Activated naive CD4-positive, alpha-beta T cell (primary cell): ENCODE measurements at regions not wholly inside any gene's neighbourhood (a gene's known extent, or its start where the extent isn't known, plus 50 kb on each side); places are given as distances from the start of the nearest gene placed in this dataset.

Experiments used
- DNase-seq, 4 experiments: peaks; one replicate each; lab custom pipeline; 2025; lab: John Stamatoyannopoulos, UW

- DNase-seq = no peak
These were observed 256.3 kb upstream of the RGS6 start for GRCh38 chr14:71675900-71676287.

DNA sequence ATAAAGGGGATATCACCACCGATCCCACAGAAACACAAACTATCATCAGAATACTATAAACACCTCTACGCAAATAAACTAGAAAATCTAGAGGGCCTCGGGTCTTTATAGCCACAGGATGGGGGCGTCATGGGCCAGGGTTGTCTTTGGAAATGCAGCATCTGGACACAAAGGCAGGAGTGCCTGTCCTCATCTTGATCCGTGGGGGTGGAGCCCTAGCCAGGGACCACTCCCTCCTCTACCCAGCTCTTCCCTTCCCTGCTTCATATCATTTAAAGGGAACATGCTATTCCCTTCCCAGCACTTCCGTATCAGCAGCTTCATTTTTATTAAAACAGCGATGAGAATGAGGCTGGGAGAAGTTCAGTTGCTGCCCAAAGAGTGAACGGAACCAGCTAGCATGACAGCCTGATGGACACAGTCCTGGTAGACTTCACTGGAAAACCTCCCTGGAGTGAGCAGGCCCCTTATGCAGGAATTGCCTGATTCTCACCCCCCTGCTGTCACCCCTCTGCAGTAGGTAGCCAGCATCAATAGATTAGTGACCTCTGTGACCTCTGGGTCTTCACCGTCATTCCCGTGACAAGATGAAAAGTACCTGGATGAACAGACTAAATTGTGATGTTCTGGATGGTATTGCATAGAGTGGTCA, 251.4 kb upstream of the RGS6 start:
- DNase-seq = no peak

DNA sequence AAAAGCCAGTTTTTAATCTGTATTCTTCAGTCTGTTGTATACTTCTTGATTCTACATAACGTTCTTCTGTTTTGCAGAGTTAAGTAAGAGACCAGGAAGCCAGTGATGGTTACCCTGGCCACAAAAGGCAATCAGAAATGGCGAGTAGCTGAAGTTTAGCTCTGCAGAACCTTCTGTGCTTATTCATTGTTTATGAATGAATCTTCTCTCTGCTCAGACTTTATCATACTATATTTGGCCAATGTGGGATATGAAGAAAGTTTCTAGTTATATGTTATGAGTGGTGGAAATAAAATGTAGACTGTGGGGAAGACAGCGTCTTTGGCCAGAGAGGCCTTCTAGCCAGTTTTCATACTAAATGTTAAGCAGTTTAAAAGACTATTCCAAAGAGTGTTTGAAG, 249.9 kb upstream of the RGS6 start:
- no peak for DNase-seq

DNA sequence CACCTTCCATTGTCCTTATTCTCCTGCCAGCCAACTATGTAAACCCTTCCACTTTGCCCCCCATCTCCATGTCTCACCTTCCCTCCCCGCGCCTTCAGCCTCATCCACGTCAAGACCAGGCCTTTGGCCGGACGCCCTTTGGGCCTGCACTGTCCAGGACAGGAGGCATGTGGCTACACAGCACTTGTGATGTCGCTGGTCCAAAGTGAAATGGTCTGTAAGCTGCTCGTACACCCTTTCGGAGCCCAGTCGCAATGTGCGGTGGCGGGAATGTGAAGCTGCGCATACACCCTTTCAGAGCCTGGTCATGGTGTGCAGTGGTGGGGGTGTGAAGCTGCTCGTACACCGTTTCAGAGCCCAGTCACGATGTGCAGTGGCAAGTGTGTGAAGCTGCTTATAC, 247.9 kb upstream of the RGS6 start:
- no peak for DNase-seq

DNA sequence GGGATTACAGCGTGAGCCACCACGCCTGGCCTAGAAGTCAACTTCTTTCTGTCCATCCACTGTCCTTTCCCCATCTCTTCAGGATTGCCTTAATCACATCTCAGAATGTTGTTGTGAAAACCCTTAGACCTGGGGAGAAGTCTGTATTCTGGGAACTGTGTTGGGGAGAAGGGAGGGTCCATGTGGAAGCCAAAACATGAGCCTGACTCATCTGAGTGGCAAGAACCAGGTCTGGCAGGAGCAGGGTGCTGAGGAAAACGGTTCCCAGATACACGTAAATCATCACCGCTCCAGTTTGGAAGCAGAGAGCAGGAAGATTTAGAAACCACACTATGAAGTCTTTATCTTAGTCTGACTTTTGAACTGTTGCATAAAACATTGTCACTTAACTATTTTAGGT, 245.6 kb upstream of the RGS6 start:
- no peak for DNase-seq

GRCh38 chr14:71687166-71687831, 244.9 kb upstream of the RGS6 start:
- no peak for DNase-seq

DNA sequence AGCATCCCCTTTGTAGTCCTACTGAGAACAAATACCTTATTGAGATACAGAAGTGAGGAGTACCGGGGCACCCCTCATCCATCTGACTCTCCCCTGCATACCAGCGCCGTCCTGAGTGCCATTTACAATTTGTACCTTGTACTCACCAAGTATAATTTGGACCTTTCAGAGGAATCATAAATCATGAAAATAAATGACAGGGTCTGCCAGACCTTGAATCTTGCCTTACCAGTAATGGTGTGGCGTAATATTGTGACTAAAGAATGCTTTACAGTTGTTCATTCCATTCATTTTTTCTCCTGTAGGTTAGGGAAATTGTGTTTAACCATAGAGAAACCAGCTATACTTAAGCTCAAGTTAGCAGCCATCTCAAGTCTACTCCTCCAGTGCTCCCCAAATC, 243.7 kb upstream of the RGS6 start:
- DNase-seq = no peak

DNA sequence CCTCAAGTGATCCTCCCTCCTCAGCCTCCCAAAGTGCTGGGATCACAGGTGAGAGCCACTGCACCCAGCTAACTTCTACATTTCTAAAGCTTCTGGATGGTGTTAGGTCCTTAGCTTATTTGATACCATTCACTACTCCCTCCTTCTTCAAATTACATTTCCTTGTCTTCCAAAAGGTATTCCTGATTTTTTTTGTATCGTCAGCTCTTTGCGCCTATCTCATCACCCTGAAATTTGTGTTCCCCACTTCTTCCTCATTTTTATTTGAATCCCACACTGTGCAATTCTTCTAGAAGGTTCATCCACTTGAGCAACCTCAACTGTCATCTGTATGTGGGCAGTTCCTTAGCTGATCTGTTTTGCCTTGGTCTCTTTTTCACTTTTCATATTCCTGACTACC, 241.8 kb upstream of the RGS6 start:
- DNase-seq = no peak

DNA sequence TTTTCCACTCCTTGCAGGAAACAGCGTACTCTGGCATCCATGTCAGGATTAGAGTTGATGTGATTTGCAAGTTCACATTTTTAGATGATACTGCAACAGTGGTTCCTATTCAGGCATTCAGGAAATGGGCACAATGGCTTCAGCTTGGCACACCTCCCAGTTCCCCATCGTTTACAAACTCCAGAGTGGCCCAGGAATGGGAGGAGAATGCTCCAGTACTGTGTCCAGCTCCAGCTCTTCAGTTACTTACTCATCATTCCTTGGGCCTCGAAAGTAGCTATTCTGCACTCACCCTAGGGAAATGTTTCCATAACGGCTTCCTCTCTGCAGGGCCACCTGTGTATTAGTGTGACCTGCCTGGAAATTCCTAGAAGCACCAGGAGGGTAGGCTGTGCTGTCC, 239.7 kb upstream of the RGS6 start:
- DNase-seq = no peak

GRCh38 chr14:71693381-71693780, 238.8 kb upstream of the RGS6 start:
- DNase-seq = no peak

- DNase-seq = no peak
These were observed 237.4 kb upstream of the RGS6 start for GRCh38 chr14:71694591-71695530.

GRCh38 chr14:71695611-71696350, 236.4 kb upstream of the RGS6 start:
- no peak for DNase-seq

DNA sequence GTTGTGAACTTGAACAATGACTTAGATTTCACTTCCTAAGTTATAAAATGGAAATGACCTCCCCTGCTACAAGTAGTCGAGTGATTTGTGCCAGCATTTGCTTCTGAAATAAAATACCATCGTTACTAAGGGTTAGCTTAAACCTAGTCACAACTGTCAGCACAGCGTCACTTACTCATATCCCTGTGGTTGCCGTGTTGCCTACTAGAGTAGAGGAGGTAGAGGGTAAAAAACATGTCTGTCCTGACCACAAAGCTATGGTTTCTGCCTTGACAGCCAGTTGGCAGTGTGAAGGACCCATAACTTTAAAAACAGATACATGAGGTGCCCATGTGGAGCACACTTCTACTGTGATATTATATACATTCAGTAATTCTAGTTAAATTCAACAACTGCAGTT, 234.2 kb upstream of the RGS6 start:
- no peak for DNase-seq

- DNase-seq = no peak
These were observed 233.6 kb upstream of the RGS6 start for GRCh38 chr14:71698673-71699072.

DNA sequence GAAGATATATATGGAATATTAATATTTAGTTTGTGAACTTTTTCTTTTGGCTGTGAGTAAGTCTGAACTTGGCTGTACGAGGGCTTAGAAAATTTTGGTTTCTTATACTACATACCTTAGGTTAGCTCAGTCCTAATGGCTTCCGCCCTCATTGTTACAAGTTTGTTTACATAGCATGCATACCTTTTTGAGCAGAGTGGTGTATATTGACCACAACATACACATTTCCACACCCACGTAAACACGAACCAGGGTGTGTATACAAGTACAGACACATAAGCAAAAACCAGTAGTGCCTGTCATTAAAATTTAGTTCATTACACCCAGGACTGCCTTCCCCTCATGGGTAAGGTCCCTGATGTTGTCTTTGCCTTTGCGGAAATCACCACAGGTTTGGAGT, 230.2 kb upstream of the RGS6 start:
- DNase-seq = no peak

DNA sequence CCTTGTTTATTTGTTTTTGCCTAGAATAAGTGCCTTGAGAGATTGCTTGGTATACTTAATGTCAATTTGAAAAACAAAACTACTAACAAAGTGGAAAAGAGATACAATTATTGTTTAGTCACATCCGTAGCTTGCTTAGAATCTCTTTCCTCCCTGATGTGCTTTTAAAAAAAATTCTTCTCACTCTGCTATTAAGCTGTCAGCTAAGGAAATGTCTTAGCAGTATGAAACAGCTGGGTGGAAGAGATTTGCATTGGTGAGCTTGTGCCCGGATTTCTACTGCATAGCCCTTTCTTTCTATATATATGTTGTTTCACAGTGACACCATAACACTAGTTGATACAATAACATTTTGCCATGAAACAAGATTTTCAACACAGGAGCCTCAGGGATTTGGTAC, 229.4 kb upstream of the RGS6 start:
- no peak for DNase-seq

DNA sequence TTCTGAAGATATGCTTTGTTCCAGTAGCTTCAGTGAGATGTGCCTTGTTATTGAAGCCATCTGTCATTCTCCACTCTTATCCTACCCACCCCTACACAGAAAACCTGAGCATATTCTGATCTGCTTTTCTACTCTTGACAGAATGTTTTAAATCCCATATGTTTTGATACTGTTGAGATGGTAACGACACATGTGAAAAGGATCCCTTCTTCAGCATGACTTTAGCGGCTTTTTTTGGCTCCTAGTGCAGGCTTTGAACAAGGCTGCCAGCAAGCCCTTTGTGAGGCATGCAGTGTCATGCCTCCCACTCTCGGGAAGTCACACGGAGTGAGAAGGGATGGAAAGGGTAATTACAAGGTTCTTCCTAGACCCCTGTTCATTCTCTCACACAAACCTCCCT, 228.8 kb upstream of the RGS6 start:
- DNase-seq = no peak

DNA sequence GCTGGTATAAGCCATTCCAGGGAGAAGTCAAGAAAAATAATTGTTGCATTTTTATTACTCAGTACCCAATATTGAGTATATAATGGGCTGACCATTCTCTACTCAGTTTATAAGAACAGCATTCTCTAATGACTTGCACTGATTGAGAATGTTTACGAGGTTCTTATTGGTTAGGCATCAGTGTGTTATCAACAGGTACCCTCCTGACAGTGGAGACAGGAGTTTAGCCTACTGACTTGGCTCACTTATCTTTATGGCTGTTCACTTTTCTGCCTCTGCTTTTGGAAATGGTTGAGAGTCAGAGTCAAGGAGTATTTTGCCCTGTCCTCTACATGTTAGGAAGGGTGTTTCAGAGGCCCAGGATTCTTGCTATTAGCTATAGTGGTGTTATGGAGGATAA, 228.0 kb upstream of the RGS6 start:
- DNase-seq = no peak

- no peak for DNase-seq
These were observed 226.8 kb upstream of the RGS6 start for GRCh38 chr14:71705460-71705859.

- DNase-seq = no peak
These were observed 223.2 kb upstream of the RGS6 start for GRCh38 chr14:71709076-71709475.

- DNase-seq = no peak
These were observed 222.2 kb upstream of the RGS6 start for GRCh38 chr14:71709987-71710386.

- no peak for DNase-seq
These were observed 221.1 kb upstream of the RGS6 start for GRCh38 chr14:71711125-71711524.
